GM23248 (cell line): ENCODE measurements at regions not wholly inside any gene's neighbourhood (a gene's known extent, or its start where the extent isn't known, plus 50 kb on each side); places are given as distances from the start of the nearest gene placed in this dataset.
A peak's percentile ranks its signal among the peaks of the same experiment; 100 is the strongest.

Source experiments
- DNase-seq: peaks from one replicate; pipeline ENCODE4 v3.0.0-alpha.2; 2015
- H2AFZ ChIP-seq: fragments of 200-600 bp; sonication (generic); 2 replicates; pipeline ENCODE4 v1.6.1; 2016; ENCODE audit warnings: antibody characterized with exemption
- H3F3A ChIP-seq: fragments of 200-600 bp; sonication (generic); 2 replicates; pipeline ENCODE4 v1.6.1; 2016; ENCODE audit warnings: mild to moderate bottlenecking, antibody characterized with exemption, mixed run types; ENCODE audit not compliant: insufficient read depth
- H3K27ac ChIP-seq: fragments of 200-600 bp; sonication (generic); 2 replicates; pipeline ENCODE4 v1.5.1; 2016; ENCODE audit warnings: mild to moderate bottlenecking
- H3K27me3 ChIP-seq: fragments of 200-600 bp; sonication (generic); replicated peaks from 2 replicates; pipeline ENCODE4 v1.6.1; 2016; ENCODE audit warnings: mild to moderate bottlenecking; ENCODE audit not compliant: insufficient read depth
- H3K36me3 ChIP-seq: fragments of 200-600 bp; sonication (generic); 2 replicates; pipeline ENCODE4 v1.6.1; 2016; ENCODE audit warnings: low read depth, mild to moderate bottlenecking
- H3K4me1 ChIP-seq: fragments of 200-600 bp; sonication (generic); 2 replicates; pipeline ENCODE4 v1.6.1; 2016; ENCODE audit warnings: mild to moderate bottlenecking; ENCODE audit not compliant: insufficient read depth
- H3K4me2 ChIP-seq: fragments of 200-600 bp; sonication (generic); one replicate; pipeline ENCODE4 v1.6.1; 2016; ENCODE audit warnings: mild to moderate bottlenecking; ENCODE audit not compliant: unreplicated experiment
- H3K4me3 ChIP-seq: fragments of 200-600 bp; sonication (generic); 2 replicates; pipeline ENCODE4 v1.5.1; 2016; ENCODE audit warnings: mild to moderate bottlenecking
- H3K79me2 ChIP-seq: fragments of 200-600 bp; sonication (generic); 2 replicates; pipeline ENCODE4 v1.6.1; 2016; ENCODE audit warnings: mild to moderate bottlenecking; ENCODE audit not compliant: insufficient read depth
- H3K9ac ChIP-seq: fragments of 200-600 bp; sonication (generic); 2 replicates; pipeline ENCODE4 v1.6.1; 2016; ENCODE audit warnings: mild to moderate bottlenecking
- H3K9me2 ChIP-seq: fragments of 200-600 bp; sonication (generic); 2 replicates; pipeline ENCODE4 v1.6.1; 2016; ENCODE audit warnings: mixed run types, mild to moderate bottlenecking, moderate library complexity; ENCODE audit not compliant: insufficient read depth
- H3K9me3 ChIP-seq: fragments of 200-600 bp; sonication (generic); one replicate; pipeline ENCODE4 v1.6.1; 2017; ENCODE audit warnings: low read depth
- H4K20me1 ChIP-seq: fragments of 200-600 bp; sonication (generic); 2 replicates; pipeline ENCODE4 v1.6.0; 2016; ENCODE audit not compliant: insufficient read depth
- EZH2 ChIP-seq: fragments of 200-600 bp; sonication (generic); IDR thresholded peaks from 2 replicates; pipeline ENCODE4 v1.6.1; 2018; ENCODE audit warnings: antibody characterized with exemption, mild to moderate bottlenecking; ENCODE audit not compliant: insufficient read depth, poor library complexity, severe bottlenecking
- EZH2phosphoT487 ChIP-seq: fragments of 200-600 bp; sonication (generic); IDR thresholded peaks from 2 replicates; pipeline ENCODE4 v1.6.1; 2018; ENCODE audit warnings: antibody characterized with exemption, moderate library complexity, mild to moderate bottlenecking, low read depth; ENCODE audit not compliant: insufficient read depth
- whole genome bisulfite sequencing, 2 experiments: methylation state at CpG; one replicate each; pipeline ENCODE4 v1.1.6; 2015 to 2017; ENCODE audit warnings: low lambda C conversion rate in 2 of 2, low coverage in 1 of 2; ENCODE audit errors: missing lambda C conversion rate in 2 of 2; 5-methylcytosine and 5-hydroxymethylcytosine counted together
- in situ Hi-C: fragments of 300-500 bp; cut with MboI; formaldehyde crosslinking; loops from 2 replicates; pipeline ENCODE4 v1.15.0; 2020

DNA sequence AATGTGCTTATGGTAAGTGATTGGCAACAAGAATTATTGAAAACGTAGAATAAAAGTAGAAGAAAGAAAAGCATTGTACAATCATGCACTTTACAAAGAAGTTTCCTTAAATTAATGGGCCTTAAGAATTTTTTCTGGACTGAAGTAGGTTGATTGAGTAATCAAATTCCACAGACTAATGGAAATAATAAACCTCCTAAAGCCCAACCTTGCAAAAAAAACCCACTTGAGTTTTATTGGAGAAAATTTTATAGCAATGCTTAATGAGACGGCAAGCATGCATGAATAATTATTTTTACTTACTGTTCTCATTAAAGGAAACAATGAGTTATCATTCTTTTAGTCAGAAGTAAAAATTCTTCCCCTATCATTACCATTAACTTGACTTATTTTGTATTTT lies 676.1 kb upstream of the C9orf72 start:
- Histone ChIP-seq H3K9ac (no peak overlapping the region), H4K20me1 (no peaks in the 10 kb centered on the region), H3K9me2 (no peaks in the 10 kb centered on the region), H2AFZ (no peak overlapping the region), H3K4me3 (no peak overlapping the region), H3K9me3 (no peaks in the 10 kb centered on the region), H3K79me2 (no peaks in the 10 kb centered on the region), H3F3A (no peaks in the 10 kb centered on the region), H3K4me1 (no peaks in the 10 kb centered on the region), H3K36me3 (no peaks in the 10 kb centered on the region), H3K27ac (no peak overlapping the region), H3K4me2 (no peak overlapping the region), H3K27me3 (no peaks in the 10 kb centered on the region)
- DNase-seq = peak; percentile 1
- WGBS, 2 experiments = 2 to 4% methylated on average over 2 of the region's 2 CpGs
- in situ Hi-C loops = no loop called here
- no peak for TF ChIP-seq EZH2phosphoT487
- no peak for TF ChIP-seq EZH2

DNA sequence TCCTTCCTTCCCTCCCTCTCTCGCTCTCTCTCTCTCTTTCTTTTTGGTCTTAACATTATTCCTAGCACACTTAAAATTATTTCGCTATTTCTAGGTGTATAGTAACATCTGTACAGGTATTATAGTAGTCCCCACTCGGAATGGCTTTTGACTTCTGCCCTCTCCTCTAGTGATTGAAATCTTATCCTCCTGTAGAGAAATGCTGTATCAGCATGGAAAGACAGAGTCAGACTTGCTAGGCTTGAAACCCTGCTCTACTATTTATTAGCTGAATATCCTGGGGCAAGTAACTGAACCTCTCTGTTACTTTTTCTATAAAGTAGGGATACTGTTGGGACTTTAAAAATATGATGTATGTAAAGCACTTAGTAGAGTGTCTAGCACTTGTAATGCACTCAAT lies 681.9 kb upstream of the C9orf72 start:
- H4K20me1 ChIP-seq = no peaks in the 10 kb centered on the region
- 29 to 31% methylated on average over 3 of the region's 3 CpGs for WGBS, 2 experiments
- no peak overlapping the region for H3K4me3 ChIP-seq
- no peaks in the 10 kb centered on the region for H3F3A ChIP-seq
- no peaks in the 10 kb centered on the region for H3K79me2 ChIP-seq
- H3K27ac ChIP-seq = no peak overlapping the region
- no peaks in the 10 kb centered on the region for H3K36me3 ChIP-seq
- no peak overlapping the region for H2AFZ ChIP-seq
- H3K9ac ChIP-seq = no peak overlapping the region
- DNase-seq = no peak
- H3K4me2 ChIP-seq = no peak overlapping the region
- in situ Hi-C loops = no loop called here
- no peaks in the 10 kb centered on the region for H3K9me2 ChIP-seq
- H3K4me1 ChIP-seq = no peaks in the 10 kb centered on the region
- TF ChIP-seq EZH2 (no peak), EZH2phosphoT487 (no peak)
- no peaks in the 10 kb centered on the region for H3K9me3 ChIP-seq
- no peaks in the 10 kb centered on the region for H3K27me3 ChIP-seq

DNA sequence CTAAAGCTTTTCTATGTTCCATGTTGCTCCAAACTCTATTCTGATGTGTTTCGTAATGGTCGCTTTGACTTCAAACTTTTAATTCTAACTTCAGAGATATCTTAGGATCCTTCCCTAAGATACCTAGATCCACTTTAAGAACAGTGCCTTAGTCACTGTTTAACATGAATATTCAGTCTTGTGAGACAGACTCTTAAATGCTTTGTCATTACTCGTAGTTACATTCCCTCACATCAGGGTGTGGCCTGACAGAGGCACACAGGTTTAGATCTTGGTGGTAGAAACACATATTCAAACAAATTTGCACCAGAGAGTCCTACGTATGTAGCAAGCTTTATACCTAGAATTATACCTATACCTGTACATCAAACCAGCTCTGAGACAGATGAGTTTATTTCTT lies 687.0 kb upstream of the C9orf72 start:
- H3K9me2 ChIP-seq = no peaks in the 10 kb centered on the region
- no peaks in the 10 kb centered on the region for H3K79me2 ChIP-seq
- H3K4me3 ChIP-seq = no peak overlapping the region
- 61 to 63% methylated on average over 4 of the region's 4 CpGs for WGBS, 2 experiments
- in situ Hi-C loops = no loop called here
- TF ChIP-seq EZH2phosphoT487 = no peak
- TF ChIP-seq EZH2 = no peak
- H3K27me3 ChIP-seq = no peaks in the 10 kb centered on the region
- no peaks in the 10 kb centered on the region for H3K9me3 ChIP-seq
- no peaks in the 10 kb centered on the region for H3K4me1 ChIP-seq
- no peak overlapping the region for H3K27ac ChIP-seq
- H4K20me1 ChIP-seq = no peaks in the 10 kb centered on the region
- no peak for DNase-seq
- H3K36me3 ChIP-seq = no peaks in the 10 kb centered on the region
- no peaks in the 10 kb centered on the region for H3F3A ChIP-seq
- no peak overlapping the region for H3K4me2 ChIP-seq
- H2AFZ ChIP-seq = no peak overlapping the region
- no peak overlapping the region for H3K9ac ChIP-seq

DNA sequence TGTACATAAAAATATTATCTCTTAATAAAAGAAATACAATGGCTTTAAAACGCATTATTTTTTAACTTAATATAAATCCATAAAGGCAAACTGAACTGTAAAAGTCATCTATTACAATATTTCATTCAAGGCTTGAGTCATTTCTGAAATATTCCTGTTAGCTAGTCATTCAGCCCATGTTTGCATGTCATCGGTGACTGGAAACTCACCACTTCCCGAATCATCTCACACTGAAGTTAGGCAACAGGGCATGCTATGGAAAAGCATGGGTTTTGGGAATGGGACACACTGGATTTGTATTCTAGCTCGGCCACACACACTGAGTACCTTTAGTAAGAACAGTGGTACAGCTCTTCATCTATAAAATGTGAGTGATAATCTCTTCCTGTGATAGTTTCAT lies 691.1 kb upstream of the C9orf72 start:
- Histone ChIP-seq H3K9me3 (no peaks in the 10 kb centered on the region), H3K4me2 (no peak overlapping the region), H3K9me2 (no peaks in the 10 kb centered on the region), H3K27ac (no peak overlapping the region), H3F3A (no peaks in the 10 kb centered on the region), H3K36me3 (no peaks in the 10 kb centered on the region), H3K4me3 (no peak overlapping the region), H3K27me3 (no peaks in the 10 kb centered on the region), H4K20me1 (no peaks in the 10 kb centered on the region), H3K4me1 (no peaks in the 10 kb centered on the region), H3K9ac (no peak overlapping the region), H3K79me2 (no peaks in the 10 kb centered on the region), H2AFZ (no peak overlapping the region)
- in situ Hi-C loops = no loop called here
- TF ChIP-seq EZH2phosphoT487 (no peak), EZH2 (no peak)
- peak; percentile 66 for DNase-seq
- WGBS, 2 experiments = 28 to 29% methylated on average over 4 of the region's 4 CpGs

DNA sequence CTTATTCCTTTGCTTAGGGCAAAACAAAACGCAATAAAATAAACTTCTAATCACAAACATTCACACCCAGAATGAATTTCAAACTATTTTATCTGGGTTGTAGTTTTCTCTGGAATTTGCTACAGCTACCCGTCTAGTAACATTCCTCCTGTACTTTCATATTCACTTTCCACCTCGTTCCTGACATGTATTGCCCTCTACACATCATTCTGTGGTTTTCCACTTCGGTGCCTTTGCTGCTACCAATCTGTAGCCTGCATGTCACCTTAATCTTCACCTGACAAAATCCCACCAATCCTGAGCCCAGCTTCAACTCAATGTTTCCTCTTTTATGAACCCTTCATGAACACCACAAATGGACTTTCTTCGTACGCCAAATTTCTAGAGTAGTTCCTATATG lies 694.1 kb upstream of the C9orf72 start:
- Histone ChIP-seq H3K4me2 (no peak overlapping the region), H3K27me3 (no peaks in the 10 kb centered on the region), H3K36me3 (no peaks in the 10 kb centered on the region), H2AFZ (no peak overlapping the region), H3F3A (no peaks in the 10 kb centered on the region), H3K9me2 (no peaks in the 10 kb centered on the region), H3K4me1 (no peaks in the 10 kb centered on the region), H4K20me1 (no peaks in the 10 kb centered on the region), H3K9me3 (no peaks in the 10 kb centered on the region), H3K9ac (no peak overlapping the region), H3K79me2 (no peaks in the 10 kb centered on the region), H3K27ac (no peak overlapping the region), H3K4me3 (no peak overlapping the region)
- in situ Hi-C loops = no loop called here
- TF ChIP-seq EZH2phosphoT487 = no peak
- no peak for TF ChIP-seq EZH2
- WGBS, 2 experiments = 48 to 53% methylated on average over 6 of the region's 6 CpGs
- no peak for DNase-seq
